Esophagus (tissue), 2 donors: ENCODE measurements at regions not wholly inside any gene's neighbourhood (a gene's known extent, or its start where the extent isn't known, plus 50 kb on each side); places are given as distances from the start of the nearest gene placed in this dataset.

Source experiments
- H3K27ac ChIP-seq, 2 donors: one replicate each; pipeline ENCODE4 v1.5.1; 2013; ENCODE audit warnings: low read depth in 2 of 2, mild to moderate bottlenecking in 2 of 2, inconsistent platforms in 1 of 2, low read length in 1 of 2, moderate library complexity in 1 of 2
- H3K27me3 ChIP-seq, 2 donors: one replicate each; pipeline ENCODE4 v1.6.1; 2013; ENCODE audit warnings: low read length in 2 of 2, control low read depth in 1 of 2, mild to moderate bottlenecking in 1 of 2; ENCODE audit not compliant: insufficient read depth in 2 of 2, control insufficient read depth in 1 of 2
- H3K36me3 ChIP-seq, 2 donors: one replicate each; pipeline ENCODE4 v1.6.1; 2013; ENCODE audit warnings: low read length in 1 of 2; ENCODE audit not compliant: control insufficient read depth in 2 of 2, insufficient read depth in 2 of 2
- H3K4me1 ChIP-seq, 2 donors: one replicate each; pipeline ENCODE4 v1.6.1; 2013; ENCODE audit warnings: low read length in 1 of 2; ENCODE audit not compliant: control insufficient read depth in 2 of 2, insufficient read depth in 2 of 2
- H3K4me3 ChIP-seq, 2 donors: one replicate each; pipeline ENCODE4 v1.5.1; 2013; ENCODE audit warnings: low read length in 2 of 2, mild to moderate bottlenecking in 2 of 2, low read depth in 1 of 2, moderate library complexity in 1 of 2
- H3K9me3 ChIP-seq, 2 donors: one replicate each; pipeline ENCODE4 v1.6.1; 2013; ENCODE audit warnings: mild to moderate bottlenecking in 2 of 2, low read depth in 1 of 2, low read length in 1 of 2, moderate library complexity in 1 of 2; ENCODE audit not compliant: control insufficient read depth in 2 of 2, insufficient read depth in 1 of 2
- WGBS, 2 donors: extraction: QIAGEN DNeasy Blood & Tissue Kit; methylation state at CpG; one replicate each; pipeline ENCODE4 v1.1.7; 2013; 5-methylcytosine and 5-hydroxymethylcytosine counted together
- donor health status: healthy with polysubstance abuse.
- donor health status: Bipolar disorder and iron deficiency.

DNA sequence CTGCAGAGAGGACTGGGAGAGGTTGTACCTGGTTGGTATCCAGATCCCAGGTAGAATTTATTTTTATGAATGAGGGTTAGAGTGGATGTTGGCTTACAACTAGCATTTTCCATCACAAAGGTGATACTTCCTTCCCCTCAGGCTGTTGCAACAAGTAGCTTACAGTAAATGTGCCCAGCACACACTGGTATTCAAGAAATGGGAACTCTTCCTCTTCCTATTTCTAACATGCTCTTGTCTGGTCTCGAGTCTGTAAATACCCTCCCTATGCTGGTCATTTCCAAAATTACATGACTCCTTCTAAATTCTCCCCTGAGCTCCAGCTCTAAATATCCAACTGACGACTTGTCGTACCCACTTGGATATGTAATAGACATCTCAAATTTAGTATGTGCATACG, 90.1 kb upstream of the FOXC1 start:
- H3K36me3 ChIP-seq: no peaks in the 10 kb centered on the region
- peaks cover 0 to 3% of the 10 kb centered on the region in 2 donors for H3K27me3 ChIP-seq
- WGBS, 2 donors: 60 to 62% methylated on average over 4 of the region's 4 CpGs
- no peak overlapping the region for H3K27ac ChIP-seq
- H3K9me3 ChIP-seq: peaks cover 0 to 2% of the 10 kb centered on the region in 2 donors
- H3K4me3 ChIP-seq: no peak overlapping the region
- no peaks in the 10 kb centered on the region for H3K4me1 ChIP-seq

DNA sequence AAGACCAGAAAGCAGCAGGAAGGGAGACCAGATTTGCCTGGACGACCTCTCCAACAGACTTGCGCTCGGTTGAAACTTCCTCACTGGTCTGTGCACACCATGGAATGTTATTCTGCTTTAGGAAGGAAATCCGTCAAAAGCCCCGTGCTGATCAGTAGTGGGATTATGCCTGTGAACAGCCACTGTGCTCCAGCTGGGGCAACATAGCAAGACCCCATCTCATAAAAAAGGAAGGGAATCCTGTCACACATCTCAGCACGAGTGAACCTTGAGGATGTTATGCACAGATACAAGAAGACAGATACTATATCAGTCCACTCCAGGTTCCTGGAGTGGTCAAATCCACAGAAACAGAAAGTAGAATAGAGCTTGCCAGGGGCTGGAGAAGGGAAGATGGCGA, 86.9 kb upstream of the FOXC1 start:
- Histone ChIP-seq H3K4me3 (no peak overlapping the region), H3K36me3 (no peaks in the 10 kb centered on the region), H3K4me1 (peaks cover 0 to 11% of the 10 kb centered on the region in 2 donors), H3K27me3 (peaks cover 0 to 3% of the 10 kb centered on the region in 2 donors), H3K9me3 (peaks cover 0 to 2% of the 10 kb centered on the region in 2 donors), H3K27ac (no peak overlapping the region)
- 63 to 74% methylated on average over 7 of the region's 7 CpGs for WGBS, 2 donors

DNA sequence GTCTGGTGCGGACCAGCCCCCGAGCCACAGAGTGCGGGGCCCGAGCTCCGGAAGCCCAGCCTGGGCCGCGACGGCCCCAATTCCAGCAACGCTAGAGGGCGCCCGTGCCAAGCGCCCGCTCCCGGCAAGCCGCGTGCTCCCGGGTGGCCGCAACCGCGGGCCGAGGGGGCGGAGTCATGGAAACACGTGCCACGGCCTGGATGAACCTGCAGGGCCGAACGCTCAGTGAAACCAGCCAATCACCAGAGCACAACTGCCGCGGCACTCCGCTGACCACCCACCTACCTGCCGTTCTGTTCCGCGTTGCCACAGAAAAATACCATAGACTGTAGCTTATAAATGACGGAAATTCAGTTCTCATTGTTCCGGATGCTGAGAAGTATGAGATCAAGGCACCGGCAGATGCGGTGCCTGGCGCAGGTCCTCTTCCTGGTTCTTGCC, 85.7 kb upstream of the FOXC1 start:
- peaks cover 0 to 11% of the 10 kb centered on the region in 2 donors for H3K4me1 ChIP-seq
- H3K27me3 ChIP-seq: peaks cover 0 to 3% of the 10 kb centered on the region in 2 donors
- WGBS, 2 donors: 13 to 18% methylated on average over 36 to 37 of the region's 37 CpGs
- peaks cover 0 to 2% of the 10 kb centered on the region in 2 donors for H3K9me3 ChIP-seq
- peak overlapping the region in 1 of 2 donors; percentile 23 for H3K4me3 ChIP-seq
- H3K27ac ChIP-seq: no peak overlapping the region
- H3K36me3 ChIP-seq: no peaks in the 10 kb centered on the region

DNA sequence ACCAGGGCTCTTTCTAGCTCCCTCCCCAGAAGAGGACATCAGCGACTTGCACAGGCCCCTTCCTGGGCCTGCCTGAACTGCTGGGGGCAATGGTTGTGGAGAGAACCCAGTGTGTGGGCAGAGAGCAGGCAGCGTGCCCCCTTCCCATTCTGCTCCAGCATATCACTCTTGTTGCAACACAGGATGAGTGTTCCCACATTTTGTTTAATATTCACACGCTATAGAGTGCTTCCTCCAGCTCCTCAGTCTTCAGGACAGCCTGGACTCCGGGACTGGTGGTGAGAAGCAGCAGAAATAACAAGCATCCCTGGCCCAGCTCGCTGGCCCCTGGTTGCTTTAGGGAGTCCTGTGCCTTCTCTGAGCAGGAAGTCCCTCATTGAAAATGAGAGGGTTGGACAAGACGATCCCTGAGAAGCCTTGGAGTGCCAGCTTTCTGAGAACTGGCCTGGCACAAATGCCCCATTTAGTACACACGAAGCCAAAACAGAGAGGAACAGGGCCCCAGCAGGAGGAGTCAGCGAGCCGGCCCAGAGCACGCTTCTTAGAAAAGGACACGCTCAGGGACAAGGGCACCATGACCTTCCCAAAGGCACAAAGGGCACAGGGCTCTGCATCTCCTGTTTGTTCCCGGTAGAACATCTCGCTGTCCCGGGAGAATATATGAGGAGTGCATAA, 84.2 kb upstream of the FOXC1 start:
- Histone ChIP-seq H3K36me3 (no peaks in the 10 kb centered on the region), H3K27ac (no peak overlapping the region), H3K4me1 (peaks cover 0 to 11% of the 10 kb centered on the region in 2 donors), H3K4me3 (no peak overlapping the region), H3K9me3 (no peaks in the 10 kb centered on the region), H3K27me3 (peaks cover 0 to 3% of the 10 kb centered on the region in 2 donors)
- WGBS, 2 donors: 84 to 86% methylated on average over 14 of the region's 14 CpGs

DNA sequence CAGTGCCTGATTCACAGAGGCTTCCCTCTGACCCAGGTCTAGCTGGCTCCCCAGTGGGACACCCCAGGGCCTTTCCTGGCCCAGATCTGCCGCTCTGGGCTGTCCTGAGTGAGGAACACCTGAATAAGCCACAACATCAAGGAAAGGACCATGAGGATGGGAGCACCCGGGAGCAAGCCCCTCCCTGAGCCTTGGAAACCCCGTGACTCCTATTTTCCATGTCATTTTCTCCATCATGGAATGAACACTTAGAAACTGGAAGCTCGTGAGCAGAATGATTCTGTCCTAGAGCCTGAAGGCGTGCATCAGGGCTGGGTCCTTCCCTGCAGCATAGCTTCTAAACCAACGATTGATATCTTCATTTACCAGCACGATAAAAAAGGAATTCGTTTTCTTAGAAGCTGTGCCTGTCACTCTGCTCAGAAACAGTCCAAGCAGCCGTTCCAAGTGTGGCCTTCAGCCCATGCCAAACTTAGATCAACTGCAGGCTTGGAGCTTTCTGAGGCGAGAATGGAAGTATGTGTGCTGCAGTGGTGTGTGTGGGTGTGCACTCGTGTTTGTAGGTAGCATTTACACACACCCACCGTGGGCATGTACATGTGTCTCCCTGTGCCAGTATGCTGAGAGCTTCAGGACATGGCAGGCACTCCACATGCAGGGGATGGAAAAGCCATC, 83.2 kb upstream of the FOXC1 start:
- Histone ChIP-seq H3K27me3 (peaks cover 0 to 3% of the 10 kb centered on the region in 2 donors), H3K4me1 (peaks cover 0 to 11% of the 10 kb centered on the region in 2 donors), H3K27ac (no peak overlapping the region), H3K36me3 (no peaks in the 10 kb centered on the region), H3K9me3 (no peaks in the 10 kb centered on the region), H3K4me3 (no peak overlapping the region)
- 35 to 37% methylated on average over 12 of the region's 12 CpGs for WGBS, 2 donors

DNA sequence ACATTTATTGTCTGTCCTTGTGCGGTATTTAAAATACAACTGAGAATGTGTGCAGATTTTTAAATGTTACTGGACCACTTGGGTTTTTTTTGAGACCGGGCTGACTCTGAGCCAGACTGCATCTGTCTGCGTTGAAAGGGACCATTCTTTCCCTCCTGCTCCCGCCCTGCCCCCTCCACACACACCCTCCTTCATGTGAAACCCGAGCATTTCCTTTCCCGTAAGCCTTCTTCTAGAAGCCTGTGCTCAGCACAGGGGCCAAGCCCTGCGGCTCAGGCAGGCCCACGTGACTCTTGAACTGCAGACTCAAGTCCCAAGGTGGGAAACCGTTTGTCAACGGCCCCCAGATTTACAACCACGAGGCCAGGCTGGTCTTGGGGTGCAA, 82.7 kb upstream of the FOXC1 start:
- Histone ChIP-seq H3K9me3 (no peaks in the 10 kb centered on the region), H3K27me3 (peaks cover 0 to 3% of the 10 kb centered on the region in 2 donors), H3K4me1 (peaks cover 0 to 11% of the 10 kb centered on the region in 2 donors), H3K27ac (no peak overlapping the region), H3K4me3 (no peak overlapping the region), H3K36me3 (no peaks in the 10 kb centered on the region)
- 8 to 10% methylated on average over 11 of the region's 11 CpGs for WGBS, 2 donors

DNA sequence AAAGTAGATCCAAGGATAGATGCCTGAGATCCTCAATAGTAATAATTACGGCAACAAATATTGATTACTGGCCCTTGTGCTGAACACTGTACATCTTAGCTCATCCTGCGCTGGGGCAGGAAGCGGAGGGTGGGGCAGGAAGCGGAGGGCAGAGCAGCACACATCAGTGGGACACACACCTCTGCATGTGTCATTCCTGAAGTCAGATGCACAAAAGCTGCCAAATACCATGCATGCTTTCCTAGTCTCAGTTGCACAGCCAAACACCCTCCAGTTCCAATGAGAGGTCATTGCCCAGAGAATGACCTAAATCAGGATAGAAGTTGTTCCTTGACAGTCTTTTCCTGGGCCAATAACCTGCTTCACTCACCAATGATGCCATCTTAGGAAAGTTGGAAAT, 74.4 kb upstream of the FOXC1 start:
- WGBS, 2 donors: 74 to 80% methylated on average over 4 of the region's 4 CpGs
- Histone ChIP-seq H3K4me3 (no peak overlapping the region), H3K36me3 (no peaks in the 10 kb centered on the region), H3K27ac (no peak overlapping the region), H3K9me3 (no peaks in the 10 kb centered on the region), H3K27me3 (no peaks in the 10 kb centered on the region), H3K4me1 (no peaks in the 10 kb centered on the region)

DNA sequence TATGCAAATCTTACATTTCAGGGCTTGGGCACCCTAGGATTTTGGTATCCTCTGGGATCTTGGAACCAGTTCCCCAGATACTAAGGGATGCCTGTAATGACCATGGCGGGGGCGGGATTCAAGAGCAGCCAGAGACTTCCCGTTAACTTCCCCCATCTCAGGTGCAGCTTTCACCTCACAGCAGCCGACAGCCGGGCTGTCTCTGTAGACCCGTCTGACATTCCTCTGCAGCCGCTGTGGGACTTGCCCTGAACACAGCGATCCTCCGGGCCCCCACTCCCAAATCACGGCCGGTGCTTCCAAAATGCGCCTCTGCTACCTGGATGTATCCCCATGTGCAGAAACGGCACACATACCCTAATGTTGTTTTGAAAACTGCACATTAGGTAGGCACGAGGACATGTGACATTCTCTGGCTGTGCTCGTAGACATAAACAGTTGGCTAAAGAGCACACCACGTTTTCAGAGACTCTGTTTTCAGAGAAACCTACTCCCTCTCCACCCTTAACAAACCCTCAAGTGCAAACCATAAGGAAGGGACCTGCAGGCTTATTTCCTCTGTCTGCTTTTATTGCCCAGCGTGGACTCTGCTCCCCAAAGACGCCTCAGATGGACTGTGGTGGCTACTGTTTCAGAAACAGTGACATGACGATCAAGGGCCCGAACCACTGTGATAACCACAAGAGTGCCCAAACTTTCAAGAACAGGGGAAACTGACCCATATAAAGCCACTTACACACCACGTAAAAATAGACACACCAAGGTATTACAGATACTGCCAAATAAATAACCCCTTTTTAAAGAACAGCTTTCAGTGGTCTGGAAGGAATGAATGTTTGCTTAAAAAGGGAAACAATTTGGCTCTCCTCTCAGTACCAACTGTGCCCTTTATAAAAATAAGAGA, 72.9 kb upstream of the FOXC1 start:
- no peak overlapping the region for H3K27ac ChIP-seq
- H3K4me1 ChIP-seq: no peaks in the 10 kb centered on the region
- 69 to 81% methylated on average over 21 of the region's 21 CpGs for WGBS, 2 donors
- no peaks in the 10 kb centered on the region for H3K9me3 ChIP-seq
- no peaks in the 10 kb centered on the region for H3K27me3 ChIP-seq
- no peaks in the 10 kb centered on the region for H3K36me3 ChIP-seq
- no peak overlapping the region for H3K4me3 ChIP-seq

DNA sequence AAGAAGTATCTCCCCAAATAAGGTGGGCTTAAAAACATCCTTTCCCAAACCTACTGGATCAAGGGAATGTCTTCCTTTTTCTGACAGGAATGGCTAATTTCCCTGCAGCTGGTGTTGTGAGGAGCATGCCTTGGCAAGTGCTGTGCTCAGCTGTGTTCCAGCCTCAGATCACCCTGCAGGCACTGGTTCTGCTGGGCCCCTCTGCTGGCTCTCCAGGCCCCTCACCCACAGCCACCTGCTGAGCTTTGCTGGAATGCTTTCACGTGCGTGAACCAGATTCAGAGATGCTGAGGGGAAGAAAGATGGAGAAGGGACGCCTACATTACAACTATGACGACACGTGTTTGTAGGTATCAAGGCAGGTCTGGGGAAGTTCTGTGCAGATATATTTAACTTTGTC, 71.3 kb upstream of the FOXC1 start:
- H3K36me3 ChIP-seq: no peaks in the 10 kb centered on the region
- 79 to 84% methylated on average over 5 of the region's 5 CpGs for WGBS, 2 donors
- H3K27ac ChIP-seq: no peak overlapping the region
- H3K4me3 ChIP-seq: no peak overlapping the region
- H3K9me3 ChIP-seq: peaks cover 0 to 2% of the 10 kb centered on the region in 2 donors
- H3K4me1 ChIP-seq: no peaks in the 10 kb centered on the region
- no peaks in the 10 kb centered on the region for H3K27me3 ChIP-seq
